GOT3 (cell line): ENCODE measurements at regions not wholly inside any gene's neighbourhood (a gene's known extent, or its start where the extent isn't known, plus 50 kb on each side); places are given as distances from the start of the nearest gene placed in this dataset.

Source experiments
- DNase-seq: peaks from one replicate; lab custom pipeline; 2025; ENCODE audit warnings: mixed read lengths; lab: John Stamatoyannopoulos, UW

DNA sequence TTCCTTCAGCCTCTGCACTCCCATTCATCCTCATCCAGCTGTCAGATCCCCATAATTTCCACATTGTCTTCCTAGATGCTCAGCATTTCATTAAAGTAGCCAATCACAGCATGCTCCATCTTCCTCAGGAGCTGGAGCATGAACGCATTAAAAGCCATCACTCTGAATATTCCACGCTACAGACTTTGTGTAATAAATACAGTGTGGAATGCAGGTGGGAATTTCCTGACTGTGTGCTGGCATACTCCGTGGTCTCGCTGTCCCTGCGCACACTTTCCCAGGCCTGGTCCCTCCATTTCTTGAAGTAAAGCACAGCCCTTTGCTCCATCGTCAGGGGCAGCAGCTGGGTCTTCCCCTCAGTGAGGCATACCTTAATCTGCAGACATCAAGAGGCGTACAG is 123.7 kb upstream of the NCK2 start:
- DNase-seq, result no peak

DNA sequence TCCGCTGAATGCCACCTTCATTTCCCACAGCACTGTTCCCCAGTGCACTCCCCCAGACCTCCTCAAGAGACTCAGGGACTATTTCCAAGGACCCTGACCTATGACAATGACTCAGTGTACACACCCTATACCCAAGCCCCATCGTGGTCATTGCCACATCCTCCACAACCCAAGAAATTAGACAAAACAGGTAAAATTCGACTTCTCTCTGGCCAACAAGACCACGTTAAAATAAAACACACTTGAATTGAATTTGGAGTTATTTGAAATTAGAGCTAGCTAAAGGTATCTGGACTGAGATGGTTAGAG is 126.4 kb upstream of the NCK2 start:
- no peak for DNase-seq

DNA sequence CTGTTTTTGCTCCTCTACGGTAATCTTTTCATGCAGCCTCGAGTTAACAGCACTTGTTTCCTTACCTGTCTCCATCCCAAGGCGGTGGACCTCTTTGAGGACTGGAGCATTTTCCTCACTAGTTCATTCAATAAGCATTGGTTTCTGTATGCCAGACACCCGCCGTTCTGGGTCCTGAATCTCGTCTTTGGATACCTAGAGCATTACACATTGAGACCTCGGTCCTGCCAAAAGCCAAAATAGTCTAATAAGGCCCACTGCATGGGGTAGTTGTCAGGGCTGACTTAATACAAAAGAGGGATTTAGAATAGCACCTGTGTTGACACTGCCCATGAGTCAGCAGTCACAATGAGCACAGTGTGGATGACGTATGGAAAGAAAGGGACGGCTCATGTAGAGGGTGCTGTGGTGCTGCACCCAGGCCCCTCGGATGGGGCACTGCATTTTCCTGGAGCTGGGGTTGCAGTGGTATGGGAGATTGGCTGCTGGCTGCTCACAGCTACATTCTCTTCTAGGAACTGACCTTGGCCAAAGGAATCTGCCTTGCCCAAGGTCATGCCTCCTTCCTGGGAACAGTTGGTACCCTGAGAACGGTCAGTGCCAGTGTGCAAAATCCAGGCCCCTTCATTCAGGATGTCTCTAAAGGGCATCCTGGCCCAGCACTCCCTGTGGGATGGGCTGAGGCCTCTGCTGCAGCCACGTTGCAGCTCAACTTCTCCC is 126.9 kb upstream of the NCK2 start:
- DNase-seq, result no peak

DNA sequence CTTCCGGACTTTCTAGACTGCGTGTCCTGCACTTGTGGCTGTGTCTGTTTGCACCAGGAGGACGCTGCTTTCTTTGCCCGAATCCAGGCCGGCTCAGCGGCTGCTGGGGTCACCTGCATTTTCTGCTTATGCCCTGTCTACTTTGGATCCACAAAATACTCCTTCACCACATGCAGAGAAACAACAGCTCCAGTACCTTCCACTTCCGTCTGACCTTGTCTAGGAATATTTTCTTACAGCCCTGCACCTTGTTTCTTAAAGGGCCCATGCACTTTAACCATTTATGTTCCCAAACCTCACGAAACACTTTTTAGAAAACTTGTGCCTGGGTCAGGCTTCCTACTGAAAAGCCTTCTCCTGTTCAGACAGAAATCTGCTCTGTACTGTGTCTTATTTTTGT is 129.4 kb upstream of the NCK2 start:
- no peak for DNase-seq

DNA sequence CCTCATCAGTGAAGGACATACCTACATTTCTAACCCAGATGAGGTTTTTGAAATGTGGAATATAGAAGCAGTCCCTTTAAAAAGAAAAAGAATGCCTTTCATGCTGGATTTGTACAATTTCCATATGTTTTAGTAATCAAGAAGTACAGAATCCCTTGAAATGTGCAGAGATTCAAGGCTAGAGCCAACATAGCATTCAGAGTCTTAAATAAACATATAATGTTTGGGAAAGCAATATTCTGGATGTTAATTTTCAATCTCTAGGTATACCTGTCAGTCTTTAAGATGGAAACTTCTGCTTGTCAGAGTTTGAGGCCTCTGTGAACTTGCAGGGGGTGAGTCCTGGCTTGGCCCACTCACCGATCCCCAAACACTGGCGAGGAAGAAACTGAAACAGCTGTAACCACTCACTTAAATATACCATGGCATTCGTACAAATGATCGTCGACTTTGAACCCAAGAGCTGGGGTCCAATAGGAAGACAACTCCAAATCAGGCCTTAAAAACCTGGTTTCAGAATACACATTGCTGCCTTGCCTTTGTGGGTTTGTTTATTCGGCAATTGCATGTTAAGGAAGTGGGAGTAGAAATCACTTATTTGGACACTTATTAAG is 132.8 kb upstream of the NCK2 start:
- DNase-seq, result no peak

DNA sequence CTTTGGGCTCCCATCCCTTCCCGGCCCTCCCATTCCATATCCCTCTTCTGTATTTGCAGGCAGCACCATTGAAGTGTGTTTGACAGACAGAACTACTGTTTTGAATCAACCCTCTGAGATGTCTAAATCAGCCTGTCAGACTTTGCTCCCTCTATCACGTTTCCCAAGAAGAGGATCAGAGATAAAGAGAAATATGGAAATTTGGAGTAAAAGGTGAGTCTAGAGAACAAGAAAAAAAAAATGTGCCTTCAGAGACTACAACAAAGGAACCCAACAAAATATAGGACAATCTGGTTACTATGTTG is 133.4 kb upstream of the NCK2 start:
- DNase-seq, result no peak

DNA sequence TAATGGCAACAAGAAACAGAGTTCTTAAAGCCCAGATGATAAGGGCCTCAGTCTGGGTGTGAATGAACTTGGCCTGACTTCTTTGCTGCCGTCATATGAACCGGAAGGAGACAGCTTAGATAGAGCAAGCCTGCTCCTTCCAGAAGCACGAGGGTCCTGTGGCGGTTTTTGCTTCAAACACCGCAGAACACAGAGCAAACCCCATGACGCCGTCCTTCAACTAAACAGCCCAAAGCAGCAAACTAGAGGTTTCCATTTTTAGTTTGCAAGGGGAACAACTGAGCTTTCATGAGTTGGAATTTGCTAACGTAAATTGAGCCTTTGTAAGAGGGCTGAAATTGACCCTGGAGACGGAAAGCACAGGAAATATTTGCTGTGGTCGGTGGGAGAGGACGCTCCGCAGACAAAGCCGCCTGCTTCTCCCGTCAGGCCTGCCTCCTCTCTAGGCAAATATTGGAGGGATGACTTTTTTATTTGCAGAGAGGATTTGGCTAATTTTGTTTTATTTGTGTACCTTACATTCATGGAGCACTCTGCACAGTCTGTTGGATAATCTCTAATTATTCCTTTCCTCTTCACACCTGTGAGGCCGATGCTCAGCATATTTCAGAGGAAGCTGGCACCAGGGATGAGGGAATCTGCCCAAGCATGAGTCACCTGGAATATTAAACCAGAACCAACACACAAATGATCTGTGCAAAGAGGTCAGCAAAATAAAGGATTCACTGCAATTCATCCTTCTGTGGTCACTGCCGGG is 134.0 kb upstream of the NCK2 start:
- no peak for DNase-seq

DNA sequence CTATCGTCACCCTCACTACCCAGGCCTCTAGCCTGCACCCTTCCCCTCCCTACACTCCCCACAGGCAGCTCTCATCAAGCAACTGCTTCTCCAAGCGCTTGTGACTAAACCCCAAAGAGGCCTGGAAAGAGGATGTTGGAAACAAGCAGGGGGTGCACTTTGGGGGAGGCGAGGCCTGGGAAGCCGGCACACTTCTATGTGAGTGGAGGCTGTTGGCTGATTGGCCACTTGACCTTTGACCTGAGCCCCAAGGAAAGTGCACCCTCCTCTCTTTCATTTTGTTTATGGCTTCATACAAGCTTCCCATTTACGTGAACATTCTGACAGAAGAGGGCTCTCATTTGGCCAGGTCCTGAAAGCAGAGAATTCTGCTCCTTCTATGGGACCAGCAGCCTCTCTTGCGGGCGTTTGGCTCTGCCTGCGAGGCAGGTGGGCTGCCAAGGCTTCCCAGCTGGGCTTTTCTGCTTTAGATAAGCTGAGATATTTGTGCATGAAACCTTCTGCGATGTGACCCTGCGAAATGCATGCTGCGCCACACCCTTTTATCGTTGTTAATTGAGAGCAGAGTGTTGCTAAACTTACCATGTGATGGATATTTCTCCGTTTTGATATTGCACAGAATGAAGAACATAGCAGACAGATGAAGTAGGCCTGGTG is 134.8 kb upstream of the NCK2 start:
- DNase-seq, result no peak

DNA sequence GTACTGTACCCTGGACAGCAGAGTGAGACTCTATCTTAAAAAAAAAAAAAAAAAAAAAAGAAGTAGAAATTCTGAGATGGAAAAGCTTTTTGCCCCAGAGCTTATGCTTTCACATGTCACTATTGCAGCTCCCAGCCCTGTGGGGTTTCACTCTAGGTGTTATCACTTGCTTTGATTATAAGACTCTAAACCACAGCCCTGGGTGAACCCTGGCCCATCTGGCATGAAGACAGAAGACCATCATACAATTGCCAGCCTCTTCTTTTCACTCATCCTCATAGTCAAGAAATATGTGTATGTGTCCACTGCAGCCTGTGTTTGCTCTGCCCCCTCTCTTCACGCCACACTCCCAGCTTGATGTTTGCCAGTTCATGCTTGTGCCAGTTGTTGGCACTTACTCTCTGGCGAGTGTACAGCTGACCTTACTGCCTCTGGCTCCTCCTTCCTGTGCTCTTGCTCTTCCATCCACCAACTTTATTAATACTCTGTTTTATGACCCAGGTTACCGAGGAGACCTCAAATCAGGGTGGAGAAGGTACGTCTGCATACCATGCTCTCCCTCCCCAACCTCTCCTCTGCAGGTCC is 136.7 kb upstream of the NCK2 start:
- no peak for DNase-seq

DNA sequence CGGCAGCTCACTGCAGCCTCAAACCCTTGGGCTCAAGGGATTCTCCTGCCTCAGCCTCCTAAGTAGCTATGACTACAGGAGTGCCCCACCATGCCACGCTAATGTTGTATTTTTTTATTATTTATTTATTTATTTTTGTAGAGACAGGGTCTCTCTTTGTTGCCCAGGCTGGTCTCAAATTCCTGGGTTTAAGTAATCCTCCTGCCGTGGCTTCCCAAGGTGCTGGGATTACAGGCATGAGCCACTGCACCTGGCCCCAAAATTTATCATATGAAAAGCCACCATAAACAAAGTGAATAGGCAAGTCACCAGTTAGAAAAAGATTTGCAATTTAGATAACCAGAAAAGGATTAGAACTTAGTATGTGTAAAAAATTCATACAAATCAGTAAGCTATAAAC is 138.6 kb upstream of the NCK2 start:
- DNase-seq, result no peak

DNA sequence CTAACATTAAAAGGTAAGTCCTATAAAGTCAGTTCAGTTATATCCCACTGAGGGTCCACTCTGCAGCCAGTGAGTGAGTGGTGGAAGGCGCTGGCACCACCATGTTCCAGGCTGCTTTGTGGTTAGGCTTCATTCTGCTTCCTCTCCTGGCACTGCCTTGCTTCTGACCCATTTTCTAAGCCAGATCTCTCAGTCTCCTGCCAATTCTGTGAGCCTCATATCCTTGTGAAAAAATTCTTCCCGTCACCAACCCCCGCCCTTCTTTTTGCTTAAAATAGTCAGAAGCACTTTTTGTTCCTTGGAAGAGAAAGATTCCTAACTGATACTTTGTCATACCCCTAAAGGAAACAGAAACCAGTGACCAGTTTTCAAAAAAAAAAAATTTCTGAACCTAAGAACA is 139.8 kb upstream of the NCK2 start:
- no peak for DNase-seq

DNA sequence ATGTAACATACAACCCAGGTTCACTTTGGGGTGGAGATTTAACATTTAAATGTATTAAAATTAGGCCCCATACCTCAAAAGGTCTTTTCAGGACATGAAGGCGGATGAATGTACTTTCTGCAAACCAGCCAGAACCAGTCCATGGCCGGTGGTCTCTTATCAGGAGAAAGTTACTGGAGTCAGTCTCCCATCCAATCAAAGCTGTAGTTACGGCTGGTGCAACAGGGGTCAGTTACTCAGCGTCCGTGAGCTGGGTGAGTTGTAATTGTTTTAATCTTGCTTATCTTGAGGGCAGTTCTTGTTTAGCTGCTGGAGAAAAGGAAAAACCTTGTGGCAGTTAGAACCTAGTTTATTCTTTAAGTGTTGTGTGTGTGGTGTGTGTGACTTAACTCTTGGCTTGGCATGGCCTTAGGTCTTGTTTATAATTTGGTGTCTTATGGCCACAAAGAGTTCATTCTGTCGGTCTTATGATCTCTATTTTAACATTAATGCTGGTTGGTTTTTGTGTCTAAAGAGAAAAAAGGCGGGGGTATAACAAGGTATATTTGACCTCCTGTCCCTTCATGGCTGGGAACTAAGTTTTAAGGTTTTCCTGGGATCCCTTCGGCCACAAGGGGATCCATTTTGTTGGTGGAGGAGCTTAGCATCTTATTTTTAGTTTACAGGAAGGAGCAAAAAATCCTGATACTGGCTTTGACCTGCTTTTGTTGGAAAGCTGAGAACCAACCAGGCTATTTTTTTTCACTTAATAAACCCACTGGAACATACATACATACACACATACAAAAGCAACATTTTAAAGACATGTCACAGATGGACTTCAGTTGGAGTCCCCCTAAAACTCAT is 143.5 kb upstream of the NCK2 start:
- no peak for DNase-seq

DNA sequence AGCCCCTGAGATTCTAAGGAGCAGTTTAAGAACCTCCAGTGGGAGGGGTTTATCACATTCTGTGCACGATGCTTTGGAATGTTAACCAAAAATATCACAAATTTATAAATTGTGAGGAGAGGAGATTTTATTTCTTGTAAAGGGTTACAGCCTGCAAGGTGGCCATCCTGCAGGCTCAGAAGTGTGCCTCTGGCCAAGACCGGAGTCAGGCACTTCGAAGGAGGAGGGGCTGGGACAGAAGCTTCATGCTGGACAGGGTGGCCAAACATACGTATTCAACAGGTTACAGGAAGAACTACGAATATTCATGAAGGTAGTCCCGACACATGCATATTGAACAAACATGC is 144.1 kb upstream of the NCK2 start:
- no peak for DNase-seq

DNA sequence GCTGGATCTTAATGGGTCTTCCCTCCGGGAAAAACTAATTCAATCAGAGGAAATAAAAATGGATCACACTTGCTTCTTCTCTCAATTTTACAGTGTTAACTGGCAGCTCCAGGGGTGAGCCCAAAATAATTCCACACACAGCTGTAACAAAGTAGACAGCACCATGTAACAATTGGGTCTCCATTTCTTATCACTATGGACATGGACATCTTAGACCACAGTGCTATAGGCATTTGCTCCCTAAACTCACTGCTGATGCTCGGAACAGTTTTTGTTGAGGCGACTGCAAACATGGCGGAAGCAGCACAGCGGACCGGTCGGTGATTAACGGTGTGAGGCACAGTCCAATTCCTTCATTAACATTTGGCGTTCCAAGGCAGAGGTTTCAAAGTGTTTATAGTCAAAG is 144.7 kb upstream of the NCK2 start:
- no peak for DNase-seq

DNA sequence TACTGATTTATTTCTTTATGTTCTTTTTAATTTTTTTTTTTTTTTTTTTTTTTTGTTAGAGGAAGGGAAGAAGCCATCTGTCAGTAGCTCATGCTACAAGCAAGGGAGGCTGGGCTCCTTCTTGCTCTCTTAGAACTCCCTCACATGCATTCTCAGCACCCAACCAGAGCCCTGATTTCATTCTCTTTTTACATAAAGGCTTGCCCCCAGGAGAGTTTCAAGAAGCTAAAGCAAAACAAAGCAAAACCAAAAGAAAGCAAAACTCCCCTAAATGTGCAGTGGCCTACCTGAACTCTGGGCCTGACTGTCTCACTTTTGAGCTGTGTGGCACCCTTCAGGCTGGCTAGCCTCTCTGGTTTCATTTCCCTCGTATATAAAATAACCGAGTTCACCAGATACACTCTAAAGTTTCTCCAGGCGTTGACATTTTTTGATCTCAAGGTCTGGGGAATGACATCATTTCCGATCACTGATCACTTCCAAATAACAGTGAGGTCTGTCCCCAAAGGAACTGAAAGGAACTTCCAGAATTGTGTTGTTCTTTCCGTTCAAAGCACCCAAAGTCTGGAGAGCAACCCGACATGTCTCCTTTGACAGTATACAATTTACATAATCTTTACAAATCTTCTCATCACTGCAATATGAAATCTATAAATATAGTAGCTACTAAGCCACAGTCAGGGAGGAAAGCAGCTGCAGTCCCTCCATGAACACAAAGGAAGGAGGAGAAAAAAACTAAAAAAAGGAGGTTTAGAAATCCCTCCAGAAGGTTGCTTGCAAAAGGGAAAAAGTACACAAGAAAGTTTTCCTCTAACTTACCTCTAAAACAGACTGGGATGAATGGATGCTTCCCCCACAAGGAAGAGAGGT is 145.6 kb upstream of the NCK2 start:
- DNase-seq, result no peak

DNA sequence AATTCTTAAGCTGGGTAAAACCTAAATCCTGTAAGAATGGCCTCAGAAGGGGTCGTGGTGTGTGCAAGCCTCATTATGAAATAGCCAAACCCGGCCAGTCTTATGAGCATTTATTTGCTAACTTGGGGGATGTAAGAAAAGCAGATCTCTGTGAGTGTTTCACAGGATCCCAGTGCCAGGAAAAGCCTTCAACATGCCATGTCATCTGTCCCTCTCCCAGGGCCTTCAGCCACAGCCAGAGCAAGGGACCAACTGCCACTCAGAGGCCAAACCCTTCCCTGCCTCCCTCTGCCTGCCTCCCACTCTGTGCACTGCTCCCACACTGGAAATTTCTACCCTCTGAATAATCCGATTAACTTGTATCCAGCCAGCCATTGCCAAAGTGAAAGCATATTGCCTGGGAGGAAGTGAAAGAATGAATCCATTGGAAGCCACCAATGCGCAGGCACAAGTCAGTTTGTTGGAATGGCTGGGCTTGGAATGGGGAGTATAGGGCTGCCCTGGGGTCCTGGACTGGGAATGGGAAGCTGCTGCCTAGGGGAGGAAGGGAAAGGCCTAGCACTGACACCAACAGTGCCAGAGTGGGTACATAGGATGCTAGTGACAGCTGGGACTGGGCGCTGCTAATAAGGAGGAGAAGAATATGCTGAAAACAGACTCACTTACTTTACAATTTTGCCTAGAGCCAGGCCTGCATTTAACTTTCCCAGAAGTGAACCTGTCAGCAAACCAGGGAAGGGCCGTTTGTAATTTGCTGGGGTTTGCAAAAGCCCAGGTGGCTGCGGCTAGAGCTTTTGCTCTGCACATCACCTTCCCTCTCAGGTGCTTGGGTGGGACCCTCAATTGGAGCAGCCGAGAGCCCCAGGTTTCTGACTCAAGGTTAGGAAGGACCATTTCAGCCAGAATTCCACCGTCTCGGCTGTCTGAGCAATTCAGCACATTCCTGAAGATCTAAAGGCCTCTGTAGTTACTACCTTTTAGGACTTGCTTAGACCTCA is 146.6 kb upstream of the NCK2 start:
- no peak for DNase-seq

DNA sequence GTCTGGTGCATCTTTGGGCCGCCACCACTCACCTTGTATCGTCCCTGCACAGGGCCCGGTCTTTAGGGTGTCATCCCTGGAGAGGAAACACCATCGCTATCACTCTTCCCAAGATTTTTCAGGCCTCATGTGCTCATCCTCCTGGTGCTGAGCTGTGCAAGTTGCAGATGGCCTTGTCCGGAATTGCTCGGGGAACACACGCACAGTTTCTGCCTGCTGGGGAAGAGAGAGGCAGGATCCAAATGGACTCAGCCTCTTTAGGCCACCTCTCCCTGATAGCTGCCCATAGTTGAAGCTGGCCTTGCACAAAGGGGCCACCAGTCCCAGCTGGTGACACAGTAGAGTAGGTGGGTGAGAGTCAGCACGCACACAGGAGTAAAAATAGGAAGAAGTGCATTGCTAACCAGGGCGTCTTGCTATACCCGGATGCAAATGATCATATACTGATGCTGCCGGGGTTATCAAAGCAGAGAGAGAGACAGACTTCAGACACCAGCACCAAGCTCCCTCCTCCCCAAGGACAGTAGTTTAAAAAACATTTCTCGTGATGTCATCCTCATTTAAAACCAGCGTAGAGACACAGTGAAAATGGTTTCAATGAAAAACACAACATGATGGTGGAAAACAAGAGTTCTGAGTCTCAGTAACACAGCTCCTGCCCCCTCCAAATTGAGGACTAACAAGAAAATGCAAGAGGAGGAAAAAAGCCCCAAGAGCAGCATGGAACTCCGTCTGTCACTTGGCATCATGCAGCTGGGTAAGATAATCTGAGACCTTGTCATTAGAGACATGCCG is 147.5 kb upstream of the NCK2 start:
- DNase-seq, result no peak

DNA sequence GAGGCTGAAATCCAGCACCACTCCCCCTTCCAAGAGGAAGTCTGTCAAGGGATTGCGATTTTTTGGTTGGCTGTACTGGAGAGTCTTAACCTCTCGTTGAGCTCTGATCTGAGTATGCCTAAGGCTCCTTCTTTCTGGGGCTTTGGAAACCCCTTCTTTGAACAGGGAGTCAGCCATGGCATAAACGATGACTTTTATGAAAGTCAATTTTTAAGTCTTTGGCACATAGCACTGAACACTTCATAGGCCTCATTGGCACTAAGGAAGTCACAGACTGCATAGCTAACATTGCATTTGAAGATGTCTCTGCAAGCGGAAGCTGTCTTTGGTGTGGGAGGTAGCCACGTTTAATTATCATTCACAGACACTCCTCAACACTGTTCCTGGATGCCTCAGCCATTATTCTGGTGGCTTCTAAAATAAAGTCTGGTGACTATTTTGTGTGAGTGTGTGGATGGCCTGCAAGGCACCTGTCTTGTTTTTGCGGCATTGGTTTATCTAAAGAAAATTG is 148.2 kb upstream of the NCK2 start:
- DNase-seq, result no peak

DNA sequence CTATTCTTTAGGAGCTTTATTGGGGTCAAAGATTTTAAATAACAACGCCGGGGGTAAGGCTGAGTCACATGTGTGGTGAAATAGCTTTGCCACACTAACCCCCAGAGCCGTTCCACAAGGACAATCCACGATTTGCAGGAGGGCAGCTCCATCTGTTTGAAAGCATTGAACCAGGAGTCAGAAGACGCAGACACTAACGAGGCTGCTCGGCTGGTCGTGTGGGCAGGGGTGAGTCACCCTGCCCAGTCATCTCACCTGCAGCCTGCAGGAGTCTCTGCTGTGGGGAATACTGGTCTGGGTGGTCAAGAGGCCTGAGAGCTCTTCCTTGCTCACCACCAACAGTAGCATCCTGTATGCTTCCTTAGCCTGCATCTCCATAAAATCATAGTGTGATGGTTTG is 149.2 kb upstream of the NCK2 start:
- no peak for DNase-seq
